Liver (tissue), 7 donors: ENCODE measurements at regions not wholly inside any gene's neighbourhood (a gene's known extent, or its start where the extent isn't known, plus 50 kb on each side); places are given as distances from the start of the nearest gene placed in this dataset.

Experiments used
- DNase-seq: peaks from one replicate; pipeline ENCODE4 v3.0.0-alpha.2; 2017; ENCODE audit warnings: low spot score
- H3K27ac ChIP-seq, 2 donors: one replicate each; pipeline ENCODE4 v1.7.0; 2013; ENCODE audit warnings: inconsistent platforms in 2 of 2, low read length in 2 of 2, control low read depth in 1 of 2, low read depth in 1 of 2, mild to moderate bottlenecking in 1 of 2
- H3K27me3 ChIP-seq, 4 donors: one replicate each; pipeline versions ENCODE4 v1.6.1 to v1.7.0; 2013; ENCODE audit warnings: low read length in 3 of 4, inconsistent platforms in 1 of 4, mild to moderate bottlenecking in 1 of 4, moderate library complexity in 1 of 4; ENCODE audit not compliant: control insufficient read depth in 4 of 4, insufficient read depth in 4 of 4
- H3K36me3 ChIP-seq, 4 donors: one replicate each; pipeline versions ENCODE4 v1.6.1 to v1.7.0; 2013; ENCODE audit warnings: low read length in 3 of 4, mild to moderate bottlenecking in 3 of 4, low read depth in 1 of 4, moderate library complexity in 1 of 4; ENCODE audit not compliant: control insufficient read depth in 4 of 4, insufficient read depth in 3 of 4
- H3K4me1 ChIP-seq, 4 donors: one replicate each; pipeline versions ENCODE4 v1.6.1 to v1.7.0; 2013; ENCODE audit warnings: low read length in 3 of 4, mild to moderate bottlenecking in 3 of 4, moderate library complexity in 1 of 4; ENCODE audit not compliant: control insufficient read depth in 4 of 4, insufficient read depth in 4 of 4
- H3K4me3 ChIP-seq, 3 donors: one replicate each; pipeline versions ENCODE4 v1.6.1 to v1.7.0; 2013; ENCODE audit warnings: low read length in 3 of 3, control low read depth in 1 of 3, low read depth in 1 of 3, mild to moderate bottlenecking in 1 of 3
- H3K9ac ChIP-seq, 2 donors: one replicate each; pipeline ENCODE4 v1.7.0; 2013; ENCODE audit warnings: low read length in 2 of 2, mild to moderate bottlenecking in 2 of 2, moderate library complexity in 2 of 2, control low read depth in 1 of 2, low read depth in 1 of 2
- H3K9me3 ChIP-seq, 4 donors: one replicate each; pipeline versions ENCODE4 v1.6.1 to v1.7.0; 2013; ENCODE audit warnings: low read length in 3 of 4; ENCODE audit not compliant: control insufficient read depth in 4 of 4
- ATF3 ChIP-seq: IDR thresholded peaks from 2 replicates; pipeline ENCODE4 v1.6.1; 2016; ENCODE audit warnings: antibody characterized with exemption
- EGR1 ChIP-seq, 2 donors: IDR thresholded peaks; 2 replicates each; pipeline ENCODE4 v1.6.1; 2016 to 2018; ENCODE audit warnings: antibody characterized with exemption in 2 of 2, low read depth in 2 of 2
- FOXA1 ChIP-seq: IDR thresholded peaks from 2 replicates; pipeline ENCODE4 v1.6.1; 2016; ENCODE audit warnings: antibody characterized with exemption
- FOXA2 ChIP-seq: IDR thresholded peaks from 2 replicates; pipeline ENCODE4 v1.6.1; 2016; ENCODE audit warnings: antibody characterized with exemption
- GABPA ChIP-seq, 2 donors: IDR thresholded peaks in 1 of 2; conservative IDR thresholded peaks in 1 of 2; 2 replicates each; pipeline ENCODE4 v1.6.1; 2016; ENCODE audit warnings: antibody characterized with exemption in 2 of 2, mild to moderate bottlenecking in 1 of 2, moderate library complexity in 1 of 2
- HNF4A ChIP-seq, 2 donors: conservative IDR thresholded peaks; 2 replicates each; pipeline ENCODE4 v1.6.1; 2016; ENCODE audit warnings: antibody characterized with exemption in 2 of 2, mild to moderate bottlenecking in 2 of 2
- HNF4G ChIP-seq: IDR thresholded peaks from 2 replicates; pipeline ENCODE4 v1.6.1; 2016; ENCODE audit warnings: antibody characterized with exemption
- NR2F2 ChIP-seq: IDR thresholded peaks from 2 replicates; pipeline ENCODE4 v1.6.1; 2016; ENCODE audit warnings: antibody characterized with exemption
- RAD21 ChIP-seq, 2 donors: IDR thresholded peaks; 2 replicates each; pipeline ENCODE4 v1.6.1; 2016; ENCODE audit warnings: antibody characterized with exemption in 2 of 2, mild to moderate bottlenecking in 2 of 2
- RXRA ChIP-seq, 2 donors: IDR thresholded peaks; 2 replicates each; pipeline ENCODE4 v1.6.1; 2017 to 2018; ENCODE audit warnings: antibody characterized with exemption in 2 of 2, mild to moderate bottlenecking in 1 of 2
- SP1 ChIP-seq: IDR thresholded peaks from 2 replicates; pipeline ENCODE4 v1.6.1; 2018; ENCODE audit warnings: antibody characterized with exemption, mild to moderate bottlenecking
- TAF1 ChIP-seq: conservative IDR thresholded peaks from 2 replicates; pipeline ENCODE4 v1.6.1; 2016; ENCODE audit warnings: antibody characterized with exemption, mild to moderate bottlenecking
- YY1 ChIP-seq: IDR thresholded peaks from 2 replicates; pipeline ENCODE4 v1.6.1; 2016; ENCODE audit warnings: antibody characterized with exemption, mild to moderate bottlenecking
- WGBS: extraction: QIAGEN DNeasy Blood & Tissue Kit; methylation state at CpG from one replicate; pipeline ENCODE4 v1.1.7; 2013; 5-methylcytosine and 5-hydroxymethylcytosine counted together
- TF ChIP-seq, protein P1 (sequence below): IDR thresholded peaks from 2 replicates; pipeline ENCODE4 v1.6.1; 2016; ENCODE audit warnings: antibody characterized with exemption
- TF ChIP-seq, protein P2 (sequence below): IDR thresholded peaks from 2 replicates; pipeline ENCODE4 v1.6.1; 2016; ENCODE audit warnings: antibody characterized with exemption
- donor health status: healthy.
- donor health status: healthy.
- donor health status: healthy.
- donor health status: healthy.

DNA sequence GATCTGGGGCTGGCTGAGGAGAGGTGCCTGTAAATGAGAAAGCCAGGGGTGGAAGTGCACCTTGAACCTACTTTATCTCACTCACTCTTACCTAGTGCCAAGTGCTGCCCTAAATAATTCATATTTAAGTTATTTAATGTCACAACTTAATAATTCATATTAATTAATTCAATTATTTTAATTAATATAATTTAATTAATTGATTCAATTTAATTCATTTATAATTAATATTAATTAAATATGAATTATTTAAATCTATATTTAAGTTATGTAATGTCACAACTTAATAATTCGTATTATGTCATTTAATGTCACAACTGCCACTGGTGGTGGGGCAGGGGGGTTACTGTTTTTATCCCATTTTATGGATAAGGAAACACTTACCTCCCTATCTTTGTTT, 361.6 kb upstream of the RUNX1 start:
- no peak for TF ChIP-seq HNF4A (conservative IDR thresholded peaks at IDR 0.05)
- Histone ChIP-seq H3K9me3 (no peaks in the 10 kb centered on the region), H3K4me3 (no peak overlapping the region), H3K36me3 (no peaks in the 10 kb centered on the region), H3K27ac (no peak overlapping the region), H3K27me3 (peaks cover 0 to 10% (median 3%) of the 10 kb centered on the region in 4 donors), H3K9ac (no peak overlapping the region), H3K4me1 (peaks cover 0 to 2% (median 0%) of the 10 kb centered on the region in 4 donors)
- 92% methylated on average over 1 of the region's 1 CpG for WGBS
- no peak for DNase-seq

DNA sequence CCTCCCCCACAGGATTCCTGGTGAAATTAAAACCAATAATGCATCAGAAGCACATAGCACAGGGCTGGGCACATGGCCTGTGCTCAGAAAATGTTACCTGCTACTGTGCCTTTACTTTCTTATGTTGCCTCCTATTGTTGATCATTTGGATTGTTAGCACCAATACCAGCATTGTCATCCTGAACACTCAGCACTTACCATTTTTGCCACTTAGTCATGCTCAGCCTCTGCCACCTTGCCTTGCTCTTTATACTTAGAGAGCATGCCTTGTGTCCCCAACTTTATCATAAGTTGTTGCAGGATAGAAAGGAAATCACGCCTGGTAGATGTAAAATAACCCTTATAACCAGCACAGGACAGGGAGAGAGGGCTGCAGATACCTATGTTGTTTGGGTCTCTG, 361.0 kb upstream of the RUNX1 start:
- Histone ChIP-seq H3K4me3 (no peak overlapping the region), H3K36me3 (no peaks in the 10 kb centered on the region), H3K9ac (no peak overlapping the region), H3K9me3 (no peaks in the 10 kb centered on the region), H3K27me3 (peaks cover 0 to 10% (median 3%) of the 10 kb centered on the region in 4 donors), H3K27ac (no peak overlapping the region), H3K4me1 (peaks cover 0 to 2% (median 0%) of the 10 kb centered on the region in 4 donors)
- no peak for DNase-seq
- WGBS, result 72% methylated on average over 1 of the region's 1 CpG
- TF ChIP-seq RXRA (IDR thresholded peaks at IDR 0.05) (no peak), EGR1 (IDR thresholded peaks at IDR 0.05; ENCODE audit: low read depth in 2 of 2) (no peak), GABPA (IDR thresholded peaks at IDR 0.05 in 1 of 2, conservative IDR thresholded peaks at IDR 0.05 in 1 of 2) (no peak), NR2F2 (no peak), RAD21 (IDR thresholded peaks at IDR 0.05) (no peak), ATF3 (no peak), FOXA2 (no peak), SP1 (no peak), HNF4G (no peak)
- TF ChIP-seq, protein P1, sequence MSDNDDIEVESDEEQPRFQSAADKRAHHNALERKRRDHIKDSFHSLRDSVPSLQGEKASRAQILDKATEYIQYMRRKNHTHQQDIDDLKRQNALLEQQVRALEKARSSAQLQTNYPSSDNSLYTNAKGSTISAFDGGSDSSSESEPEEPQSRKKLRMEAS, result no peak
- TF ChIP-seq, protein P2, sequence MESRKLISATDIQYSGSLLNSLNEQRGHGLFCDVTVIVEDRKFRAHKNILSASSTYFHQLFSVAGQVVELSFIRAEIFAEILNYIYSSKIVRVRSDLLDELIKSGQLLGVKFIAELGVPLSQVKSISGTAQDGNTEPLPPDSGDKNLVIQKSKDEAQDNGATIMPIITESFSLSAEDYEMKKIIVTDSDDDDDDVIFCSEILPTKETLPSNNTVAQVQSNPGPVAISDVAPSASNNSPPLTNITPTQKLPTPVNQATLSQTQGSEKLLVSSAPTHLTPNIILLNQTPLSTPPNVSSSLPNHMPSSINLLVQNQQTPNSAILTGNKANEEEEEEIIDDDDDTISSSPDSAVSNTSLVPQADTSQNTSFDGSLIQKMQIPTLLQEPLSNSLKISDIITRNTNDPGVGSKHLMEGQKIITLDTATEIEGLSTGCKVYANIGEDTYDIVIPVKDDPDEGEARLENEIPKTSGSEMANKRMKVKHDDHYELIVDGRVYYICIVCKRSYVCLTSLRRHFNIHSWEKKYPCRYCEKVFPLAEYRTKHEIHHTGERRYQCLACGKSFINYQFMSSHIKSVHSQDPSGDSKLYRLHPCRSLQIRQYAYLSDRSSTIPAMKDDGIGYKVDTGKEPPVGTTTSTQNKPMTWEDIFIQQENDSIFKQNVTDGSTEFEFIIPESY, result no peak

- Histone ChIP-seq H3K9ac (no peak overlapping the region), H3K27me3 (peaks cover 0 to 4% (median 2%) of the 10 kb centered on the region in 4 donors), H3K4me1 (peaks cover 0 to 2% (median 0%) of the 10 kb centered on the region in 4 donors), H3K9me3 (no peaks in the 10 kb centered on the region), H3K27ac (no peak overlapping the region), H3K36me3 (no peaks in the 10 kb centered on the region), H3K4me3 (no peak overlapping the region)
- no peak for DNase-seq
- WGBS, result 26% methylated on average over 2 of the region's 2 CpGs
- TF ChIP-seq FOXA1 (no peak), FOXA2 (no peak), RAD21 (IDR thresholded peaks at IDR 0.05) (no peak), YY1 (no peak), RXRA (IDR thresholded peaks at IDR 0.05) (no peak), TAF1 (no peak), EGR1 (IDR thresholded peaks at IDR 0.05; ENCODE audit: low read depth in 2 of 2) (no peak), NR2F2 (no peak)
- TF ChIP-seq, protein P2, result no peak
- TF ChIP-seq, protein P1, result no peak
Observed at GRCh38 chr21:35408401-35408800, 359.3 kb upstream of the RUNX1 start.
